ENCODE measurements at regions not wholly inside any gene's neighbourhood (a gene's known extent, or its start where the extent isn't known, plus 50 kb on each side); places are given as distances from the start of the nearest gene placed in this dataset.

DNA sequence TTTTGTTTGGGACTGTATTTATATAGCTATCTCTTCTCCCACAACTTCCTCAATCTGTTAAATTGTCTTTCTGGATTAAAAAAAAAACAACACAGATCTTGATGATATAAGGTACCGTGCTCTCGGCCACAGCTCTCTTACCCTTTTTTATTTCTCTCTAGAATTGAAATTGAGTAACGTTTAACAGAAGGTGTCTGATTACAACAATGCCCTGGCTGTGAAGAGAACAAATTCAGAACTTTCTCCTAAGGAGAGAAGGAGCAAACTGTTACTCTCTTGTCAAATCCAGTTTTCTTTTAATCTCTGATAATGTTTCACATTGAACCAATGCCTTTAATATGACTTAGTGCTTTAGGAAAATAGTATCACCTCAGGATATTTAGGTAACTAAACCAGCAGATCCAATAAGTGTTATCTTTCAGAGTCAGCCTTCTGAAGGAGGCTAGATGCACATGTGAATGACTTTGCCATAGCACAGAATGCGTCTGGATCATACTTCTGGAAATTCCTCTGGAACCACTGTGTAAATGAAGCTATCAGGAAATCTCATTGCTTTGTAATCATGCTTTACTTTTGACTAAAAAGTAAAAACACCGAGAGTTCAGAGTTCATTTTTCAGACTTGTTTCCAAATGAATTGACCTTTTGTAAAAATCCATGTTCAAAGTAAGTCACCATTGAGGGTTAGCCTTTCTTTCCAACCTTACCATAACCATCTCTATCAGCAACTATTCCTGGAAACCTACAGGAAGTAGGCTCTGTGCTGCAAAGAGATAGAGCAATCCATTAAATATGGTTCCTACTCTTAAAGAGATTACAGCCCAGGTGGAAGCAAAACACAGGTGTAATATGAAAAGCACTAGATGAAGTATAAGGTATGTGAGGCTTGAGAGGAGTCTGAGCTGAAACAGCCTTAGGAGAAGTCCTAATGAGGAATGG is 147.0 kb upstream of the OSR1 start:
- no peak overlapping the region for H3K4me3 ChIP-seq
- no peaks in the 10 kb centered on the region for H3K36me3 ChIP-seq
- H3K27me3 ChIP-seq = no peaks in the 10 kb centered on the region
- H3K4me1 ChIP-seq = peaks cover 0 to 6% (median 0%) of the 10 kb centered on the region in 3 donors
- 30 to 44% methylated on average over 5 of the region's 5 CpGs for WGBS, 2 donors
- H3K9me3 ChIP-seq = no peaks in the 10 kb centered on the region
- TF ChIP-seq POLR2A (IDR thresholded peaks at IDR 0.05) = no peak
- TF ChIP-seq, protein P1, sequence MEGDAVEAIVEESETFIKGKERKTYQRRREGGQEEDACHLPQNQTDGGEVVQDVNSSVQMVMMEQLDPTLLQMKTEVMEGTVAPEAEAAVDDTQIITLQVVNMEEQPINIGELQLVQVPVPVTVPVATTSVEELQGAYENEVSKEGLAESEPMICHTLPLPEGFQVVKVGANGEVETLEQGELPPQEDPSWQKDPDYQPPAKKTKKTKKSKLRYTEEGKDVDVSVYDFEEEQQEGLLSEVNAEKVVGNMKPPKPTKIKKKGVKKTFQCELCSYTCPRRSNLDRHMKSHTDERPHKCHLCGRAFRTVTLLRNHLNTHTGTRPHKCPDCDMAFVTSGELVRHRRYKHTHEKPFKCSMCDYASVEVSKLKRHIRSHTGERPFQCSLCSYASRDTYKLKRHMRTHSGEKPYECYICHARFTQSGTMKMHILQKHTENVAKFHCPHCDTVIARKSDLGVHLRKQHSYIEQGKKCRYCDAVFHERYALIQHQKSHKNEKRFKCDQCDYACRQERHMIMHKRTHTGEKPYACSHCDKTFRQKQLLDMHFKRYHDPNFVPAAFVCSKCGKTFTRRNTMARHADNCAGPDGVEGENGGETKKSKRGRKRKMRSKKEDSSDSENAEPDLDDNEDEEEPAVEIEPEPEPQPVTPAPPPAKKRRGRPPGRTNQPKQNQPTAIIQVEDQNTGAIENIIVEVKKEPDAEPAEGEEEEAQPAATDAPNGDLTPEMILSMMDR (IDR thresholded peaks at IDR 0.05) = no peak
- no peak overlapping the region for H3K27ac ChIP-seq
- no peak for DNase-seq
- intact Hi-C loops (cut with DNase I) = no loop called here

DNA sequence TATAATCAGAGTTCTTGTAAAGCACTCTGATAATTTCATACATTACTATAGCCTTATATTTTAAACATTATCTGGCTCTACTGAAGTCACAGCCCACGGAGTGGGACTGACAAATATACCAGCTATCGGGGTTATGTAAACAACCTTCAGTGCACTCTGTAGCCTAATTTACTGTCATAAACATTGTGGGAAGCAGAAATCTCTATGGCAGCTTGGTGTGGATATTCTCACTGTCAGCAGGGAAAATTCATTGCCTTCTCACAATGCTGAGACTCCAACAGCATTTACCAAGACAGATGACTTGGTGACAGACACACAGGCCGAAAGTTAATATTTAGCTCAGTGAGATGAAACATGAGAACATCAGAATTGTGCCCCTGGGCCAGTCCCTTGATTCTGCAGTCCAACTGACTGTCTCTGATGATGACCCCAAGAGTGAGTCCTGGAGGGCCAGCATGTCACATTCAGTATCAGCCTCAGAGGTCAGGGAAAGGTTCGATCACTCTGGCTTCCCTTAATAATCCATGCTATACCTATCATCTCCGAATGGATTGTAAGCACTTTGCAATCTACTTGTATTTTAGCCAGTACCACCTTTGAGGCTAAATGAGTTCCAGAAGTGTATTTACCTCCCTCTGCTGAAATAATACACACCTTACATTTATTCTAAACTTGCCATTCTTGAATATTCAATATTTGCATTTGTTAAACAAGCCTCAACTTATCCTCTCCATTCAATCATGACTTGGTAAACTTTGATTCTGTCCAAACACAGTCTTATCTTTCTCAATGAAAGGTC is 146.2 kb upstream of the OSR1 start:
- intact Hi-C loops (cut with DNase I) = no loop called here
- Histone ChIP-seq H3K4me3 (no peak overlapping the region), H3K9me3 (no peaks in the 10 kb centered on the region), H3K27me3 (no peaks in the 10 kb centered on the region), H3K4me1 (peaks cover 0 to 6% (median 0%) of the 10 kb centered on the region in 3 donors), H3K36me3 (no peaks in the 10 kb centered on the region), H3K27ac (no peak overlapping the region)
- no peak for DNase-seq
- 42 to 47% methylated on average over 5 of the region's 5 CpGs for WGBS, 2 donors
- TF ChIP-seq POLR2A (IDR thresholded peaks at IDR 0.05) = no peak
- TF ChIP-seq, protein P1 (IDR thresholded peaks at IDR 0.05) = no peak

DNA sequence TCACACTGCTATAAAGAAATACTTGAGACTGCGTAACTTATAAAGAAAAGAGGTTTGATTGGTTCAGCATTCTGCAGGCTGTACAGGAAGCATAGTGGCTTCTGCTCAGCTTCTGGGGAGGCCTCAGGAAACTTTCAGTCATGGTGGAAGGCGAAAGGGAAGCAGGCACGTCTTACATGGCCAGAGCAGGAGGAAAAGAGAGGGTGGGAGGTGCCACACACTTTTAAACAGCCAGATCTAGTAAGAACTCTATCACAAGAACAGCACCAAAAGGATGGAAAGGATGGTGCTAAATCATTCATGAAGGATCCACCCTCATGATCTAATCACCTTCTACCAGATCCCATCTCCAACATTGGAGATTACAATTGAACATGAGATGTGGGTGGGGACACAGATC is 145.5 kb upstream of the OSR1 start:
- no peak overlapping the region for H3K27ac ChIP-seq

DNA sequence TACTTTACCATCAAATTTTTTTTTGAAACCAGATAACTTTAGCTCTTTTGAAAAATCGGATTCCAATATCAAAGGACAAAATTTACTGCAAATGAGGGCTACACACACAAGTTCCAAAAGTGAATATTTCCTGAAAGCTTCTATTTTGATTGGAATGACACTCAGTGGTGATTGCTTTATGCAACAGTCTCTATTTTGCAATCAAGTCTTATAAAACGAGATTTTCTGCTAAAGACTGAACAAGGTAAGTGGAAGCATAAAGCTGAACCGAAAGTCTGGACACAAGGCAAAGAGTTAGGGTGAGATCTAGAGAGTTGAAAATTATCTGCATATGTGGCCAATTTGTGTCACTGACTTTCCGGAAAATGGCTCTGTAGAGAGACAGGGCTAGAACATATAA is 145.0 kb upstream of the OSR1 start:
- WGBS, 2 donors = 78 to 86% methylated on average over 4 of the region's 4 CpGs
- Histone ChIP-seq H3K36me3 (no peaks in the 10 kb centered on the region), H3K4me3 (no peak overlapping the region), H3K27me3 (no peaks in the 10 kb centered on the region), H3K4me1 (peaks cover 0 to 6% (median 0%) of the 10 kb centered on the region in 3 donors), H3K9me3 (no peaks in the 10 kb centered on the region), H3K27ac (no peak overlapping the region)
- no peak for TF ChIP-seq POLR2A (IDR thresholded peaks at IDR 0.05)
- TF ChIP-seq, protein P1 (IDR thresholded peaks at IDR 0.05) = no peak
- no peak for DNase-seq
- intact Hi-C loops (cut with DNase I) = no loop called here

More for the DNA sequence above, 145.5 kb upstream of the OSR1 start:
- TF ChIP-seq, protein P1 (IDR thresholded peaks at IDR 0.05) = no peak
- TF ChIP-seq POLR2A (IDR thresholded peaks at IDR 0.05) = no peak
- no peaks in the 10 kb centered on the region for H3K27me3 ChIP-seq
- peaks cover 0 to 6% (median 0%) of the 10 kb centered on the region in 3 donors for H3K4me1 ChIP-seq
- H3K4me3 ChIP-seq = no peak overlapping the region
- no peak for DNase-seq
- H3K9me3 ChIP-seq = no peaks in the 10 kb centered on the region
- intact Hi-C loops (cut with DNase I) = no loop called here
- WGBS, 2 donors = 78 to 93% methylated on average over 3 of the region's 3 CpGs
- no peaks in the 10 kb centered on the region for H3K36me3 ChIP-seq

DNA sequence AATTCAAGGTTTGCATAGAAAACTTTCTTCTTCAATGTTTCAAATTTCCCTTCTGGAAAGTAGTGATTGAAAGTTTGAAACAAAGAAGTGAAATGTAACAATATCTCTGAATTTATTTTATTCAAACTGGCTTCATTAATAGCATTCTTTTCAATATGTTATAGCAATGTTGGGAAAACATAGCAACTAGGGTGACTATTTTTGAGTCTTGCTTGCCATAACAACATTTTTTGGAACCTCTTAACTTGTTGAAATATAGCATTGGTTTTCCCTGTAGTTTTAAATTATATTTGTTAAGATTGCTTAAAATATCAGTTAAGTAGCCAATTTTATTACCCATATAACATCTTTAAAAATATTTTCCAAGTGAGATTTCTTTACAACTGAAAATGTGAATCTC is 141.7 kb upstream of the OSR1 start:
- TF ChIP-seq POLR2A (IDR thresholded peaks at IDR 0.05) = no peak

More for the DNA sequence above, 141.7 kb upstream of the OSR1 start:
- Histone ChIP-seq H3K27me3 (no peaks in the 10 kb centered on the region), H3K36me3 (no peaks in the 10 kb centered on the region), H3K27ac (no peak overlapping the region), H3K4me1 (peaks cover 0 to 6% (median 0%) of the 10 kb centered on the region in 3 donors), H3K9me3 (no peaks in the 10 kb centered on the region), H3K4me3 (no peak overlapping the region)
- DNase-seq = no peak
- intact Hi-C loops (cut with DNase I) = no loop called here

Data from esophagus squamous epithelium (tissue), 5 donors.